ENCODE measurements at regions not wholly inside any gene's neighbourhood (a gene's known extent, or its start where the extent isn't known, plus 50 kb on each side); places are given as distances from the start of the nearest gene placed in this dataset.

DNA sequence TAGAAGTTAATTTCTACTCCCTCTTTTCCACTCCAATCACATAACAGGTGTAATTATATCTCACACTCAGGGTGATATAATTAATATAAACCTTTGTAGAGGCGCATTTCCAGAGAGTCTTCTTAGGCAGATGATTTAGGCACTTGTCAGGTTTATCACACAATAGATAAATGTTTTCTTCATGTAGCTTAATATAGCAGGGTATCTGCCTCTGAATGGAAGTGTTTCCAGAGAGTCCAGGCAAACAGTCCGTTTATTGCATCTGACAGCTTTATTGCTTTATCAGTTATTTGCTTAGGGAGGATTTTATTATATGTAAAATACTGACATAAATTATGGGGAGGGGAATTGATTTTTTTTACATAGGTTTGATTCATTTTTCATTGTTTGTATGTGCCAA is 766.3 kb downstream of the SLC4A3 start:
- H3F3A ChIP-seq (ENCODE audit: insufficient read depth, low read length, poor library complexity, severe bottlenecking), result no peaks in the 10 kb centered on the region
- no peak overlapping the region for H3K4me2 ChIP-seq (ENCODE audit: low read length)
- no peaks in the 10 kb centered on the region for H3K79me2 ChIP-seq (replicated peaks; ENCODE audit: insufficient read depth, low read length)
- H4K20me1 ChIP-seq (ENCODE audit: insufficient read depth), result no peaks in the 10 kb centered on the region
- no peaks in the 10 kb centered on the region for H3K9me3 ChIP-seq (ENCODE audit: low read length)
- H3K27me3 ChIP-seq (ENCODE audit: insufficient read depth, low read depth, low read length), result no peaks in the 10 kb centered on the region
- H2AFZ ChIP-seq (ENCODE audit: low read depth, low read length), result no peak overlapping the region
- no peak overlapping the region for H3K9ac ChIP-seq (ENCODE audit: low read length)
- no peak overlapping the region for H3K27ac ChIP-seq (ENCODE audit: low read length)
- no peak overlapping the region for H3K4me3 ChIP-seq (ENCODE audit: low read length)
- no peaks in the 10 kb centered on the region for H3K36me3 ChIP-seq (ENCODE audit: insufficient read depth, low read length)
- H3K9me2 ChIP-seq (ENCODE audit: insufficient read depth, low read length), result no peaks in the 10 kb centered on the region
- TF ChIP-seq, protein P1, sequence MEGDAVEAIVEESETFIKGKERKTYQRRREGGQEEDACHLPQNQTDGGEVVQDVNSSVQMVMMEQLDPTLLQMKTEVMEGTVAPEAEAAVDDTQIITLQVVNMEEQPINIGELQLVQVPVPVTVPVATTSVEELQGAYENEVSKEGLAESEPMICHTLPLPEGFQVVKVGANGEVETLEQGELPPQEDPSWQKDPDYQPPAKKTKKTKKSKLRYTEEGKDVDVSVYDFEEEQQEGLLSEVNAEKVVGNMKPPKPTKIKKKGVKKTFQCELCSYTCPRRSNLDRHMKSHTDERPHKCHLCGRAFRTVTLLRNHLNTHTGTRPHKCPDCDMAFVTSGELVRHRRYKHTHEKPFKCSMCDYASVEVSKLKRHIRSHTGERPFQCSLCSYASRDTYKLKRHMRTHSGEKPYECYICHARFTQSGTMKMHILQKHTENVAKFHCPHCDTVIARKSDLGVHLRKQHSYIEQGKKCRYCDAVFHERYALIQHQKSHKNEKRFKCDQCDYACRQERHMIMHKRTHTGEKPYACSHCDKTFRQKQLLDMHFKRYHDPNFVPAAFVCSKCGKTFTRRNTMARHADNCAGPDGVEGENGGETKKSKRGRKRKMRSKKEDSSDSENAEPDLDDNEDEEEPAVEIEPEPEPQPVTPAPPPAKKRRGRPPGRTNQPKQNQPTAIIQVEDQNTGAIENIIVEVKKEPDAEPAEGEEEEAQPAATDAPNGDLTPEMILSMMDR (IDR thresholded peaks at IDR 0.05; ENCODE audit: poor library complexity, severe bottlenecking), result no peak
- no peak for TF ChIP-seq SMC3 (conservative IDR thresholded peaks at IDR 0.05; ENCODE audit: poor library complexity)
- TF ChIP-seq TAF1 (IDR thresholded peaks at IDR 0.05; ENCODE audit: low read depth), result no peak

GRCh38 chr2:220394433-220394832 is 767.0 kb downstream of the SLC4A3 start:
- TF ChIP-seq, protein P1 (IDR thresholded peaks at IDR 0.05; ENCODE audit: poor library complexity, severe bottlenecking), result no peak
- TF ChIP-seq MXI1 (conservative IDR thresholded peaks at IDR 0.05; ENCODE audit: poor library complexity, severe bottlenecking) (no peak), SMC3 (conservative IDR thresholded peaks at IDR 0.05; ENCODE audit: poor library complexity) (no peak)
- Histone ChIP-seq H2AFZ (ENCODE audit: low read depth, low read length) (no peak overlapping the region), H4K20me1 (ENCODE audit: insufficient read depth) (no peaks in the 10 kb centered on the region), H3K9me2 (ENCODE audit: insufficient read depth, low read length) (no peaks in the 10 kb centered on the region), H3K4me3 (ENCODE audit: low read length) (no peak overlapping the region), H3K9me3 (ENCODE audit: low read length) (no peaks in the 10 kb centered on the region), H3K9ac (ENCODE audit: low read length) (no peak overlapping the region), H3K79me2 (replicated peaks; ENCODE audit: insufficient read depth, low read length) (no peaks in the 10 kb centered on the region), H3K27me3 (ENCODE audit: insufficient read depth, low read depth, low read length) (no peaks in the 10 kb centered on the region), H3K36me3 (ENCODE audit: insufficient read depth, low read length) (no peaks in the 10 kb centered on the region), H3K4me2 (ENCODE audit: low read length) (no peak overlapping the region), H3K27ac (ENCODE audit: low read length) (no peak overlapping the region), H3F3A (ENCODE audit: insufficient read depth, low read length, poor library complexity, severe bottlenecking) (no peaks in the 10 kb centered on the region)

- H3K4me2 ChIP-seq (ENCODE audit: low read length), result no peak overlapping the region
- H3K9me2 ChIP-seq (ENCODE audit: insufficient read depth, low read length), result no peaks in the 10 kb centered on the region
- H3K79me2 ChIP-seq (replicated peaks; ENCODE audit: insufficient read depth, low read length), result no peaks in the 10 kb centered on the region
- H3K4me3 ChIP-seq (ENCODE audit: low read length), result no peak overlapping the region
- H3K9me3 ChIP-seq (ENCODE audit: low read length), result no peaks in the 10 kb centered on the region
- H4K20me1 ChIP-seq (ENCODE audit: insufficient read depth), result no peaks in the 10 kb centered on the region
- H3F3A ChIP-seq (ENCODE audit: insufficient read depth, low read length, poor library complexity, severe bottlenecking), result no peaks in the 10 kb centered on the region
- TF ChIP-seq EZH2 (IDR thresholded peaks at IDR 0.05; ENCODE audit: borderline replicate concordance, insufficient read depth, low read length, poor library complexity, severe bottlenecking) (no peak), RAD21 (conservative IDR thresholded peaks at IDR 0.05) (no peak), POLR2AphosphoS5 (IDR thresholded peaks at IDR 0.05) (no peak), SMC3 (conservative IDR thresholded peaks at IDR 0.05; ENCODE audit: poor library complexity) (no peak), REST (IDR thresholded peaks at IDR 0.05; ENCODE audit: borderline replicate concordance) (no peak), MXI1 (conservative IDR thresholded peaks at IDR 0.05; ENCODE audit: poor library complexity, severe bottlenecking) (no peak)
- TF ChIP-seq, protein P1 (IDR thresholded peaks at IDR 0.05; ENCODE audit: poor library complexity, severe bottlenecking), result no peak
- H2AFZ ChIP-seq (ENCODE audit: low read depth, low read length), result no peak overlapping the region
- H3K27me3 ChIP-seq (ENCODE audit: insufficient read depth, low read depth, low read length), result no peaks in the 10 kb centered on the region
- no peak overlapping the region for H3K27ac ChIP-seq (ENCODE audit: low read length)
- H3K9ac ChIP-seq (ENCODE audit: low read length), result no peak overlapping the region
- H3K36me3 ChIP-seq (ENCODE audit: insufficient read depth, low read length), result no peaks in the 10 kb centered on the region
These were observed 768.9 kb downstream of the SLC4A3 start for GRCh38 chr2:220396287-220396686.
